NCI-H2081 (cell line): ENCODE measurements at regions not wholly inside any gene's neighbourhood (a gene's known extent, or its start where the extent isn't known, plus 50 kb on each side); places are given as distances from the start of the nearest gene placed in this dataset.
A peak's percentile ranks its signal among the peaks of the same experiment; 100 is the strongest.
"Not testable (repeated sequence)": the region's sequence is repeated elsewhere in the genome, so short reads cannot be mapped to it uniquely, and the experiment has no call there.

ENCODE experiments used
- DNase-seq, 2 experiments: peaks; one replicate each; lab custom pipeline; 2025; lab: John Stamatoyannopoulos, UW

DNA sequence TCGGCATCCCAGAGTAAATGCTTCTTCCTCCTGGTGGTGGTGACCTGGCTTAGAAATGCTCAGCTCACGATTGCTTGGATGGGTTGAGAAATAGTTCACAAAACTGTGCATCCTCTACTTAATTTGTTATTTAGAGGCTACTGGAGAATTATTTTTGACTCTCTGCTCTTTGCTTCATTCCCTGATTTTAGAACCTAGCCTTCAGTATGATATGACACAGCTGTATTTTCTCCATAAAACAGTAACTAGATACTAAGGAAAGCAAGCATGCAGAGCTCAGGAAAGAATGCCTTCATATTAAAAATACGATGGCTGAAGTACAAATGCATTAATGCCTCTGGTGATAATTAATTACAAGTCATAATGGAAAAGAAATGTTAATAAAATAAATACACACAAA, 602.0 kb upstream of the COBL start:
- DNase-seq, result no peak

DNA sequence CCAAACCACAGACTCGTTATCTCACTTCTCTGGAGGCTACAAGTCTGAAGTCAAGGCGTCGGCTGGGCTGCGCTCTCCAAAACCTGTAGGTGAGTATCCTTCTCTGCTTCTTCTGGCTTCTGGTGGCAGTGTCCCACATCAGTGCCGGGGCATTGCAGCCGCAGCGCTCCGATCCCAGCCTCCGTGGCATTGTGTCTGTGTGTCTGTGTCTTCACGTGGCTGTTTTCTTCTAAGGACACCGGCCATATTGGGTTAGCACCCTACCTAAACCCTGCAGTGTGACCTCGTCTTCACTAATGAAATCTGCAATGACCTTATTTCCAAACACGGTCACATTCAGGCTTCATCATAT, 584.9 kb upstream of the COBL start:
- no peak for DNase-seq

DNA sequence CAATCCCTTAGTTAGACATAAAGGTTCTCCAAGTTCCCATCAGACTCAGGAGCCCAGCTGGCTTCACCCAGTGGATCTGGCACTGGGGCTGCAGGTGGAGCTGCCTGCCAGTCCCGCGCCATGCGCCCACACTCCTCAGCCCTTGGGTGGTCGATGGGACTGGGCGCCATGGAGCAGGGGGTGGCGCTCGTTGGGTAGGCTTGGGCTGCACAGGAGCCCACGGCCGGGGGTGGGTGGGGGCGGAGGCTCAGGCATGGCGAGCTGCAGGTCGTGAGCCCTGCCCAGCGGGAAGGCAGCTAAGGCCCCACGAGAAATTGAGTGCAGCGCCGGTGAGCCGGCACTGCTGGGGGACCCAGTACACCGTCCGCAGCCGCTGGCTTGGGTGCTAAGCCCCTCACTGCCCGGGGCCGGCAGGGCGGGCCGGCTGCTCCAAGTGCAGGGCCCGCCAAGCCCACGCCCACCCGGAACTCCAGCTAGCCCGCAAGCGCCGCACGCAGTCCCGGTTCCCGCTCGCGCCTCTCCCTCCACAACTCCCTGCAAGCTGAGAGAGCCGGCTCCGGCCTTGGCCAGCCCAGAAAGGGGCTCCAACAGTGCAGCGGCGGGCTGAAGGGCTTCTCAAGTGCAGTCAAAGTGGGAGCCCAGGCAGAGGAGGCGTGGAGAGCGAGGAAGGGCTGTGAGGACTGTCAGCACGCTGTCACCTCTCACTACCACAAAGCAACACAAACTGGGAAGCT, 584.3 kb upstream of the COBL start:
- not testable (repeated sequence) for DNase-seq

DNA sequence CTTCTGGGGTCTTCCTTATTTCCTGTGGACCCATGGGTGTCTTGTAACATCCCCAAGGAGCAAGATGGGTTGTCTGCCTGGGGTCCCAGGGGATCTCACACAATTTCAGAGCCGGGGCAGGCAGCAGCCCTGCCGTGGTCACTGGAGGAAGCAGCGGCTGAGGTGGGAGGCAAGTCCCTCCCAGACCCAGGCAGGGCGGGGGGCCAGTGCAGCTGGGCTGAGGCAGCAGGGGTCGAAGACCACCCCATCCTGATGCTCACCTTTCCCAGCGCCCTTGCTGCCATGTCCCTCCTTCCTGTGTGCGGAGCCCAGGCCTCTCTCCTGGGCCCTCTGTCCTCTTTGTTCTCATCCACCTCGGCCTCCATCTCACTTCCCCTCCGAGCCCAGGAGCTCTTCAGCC, 583.0 kb upstream of the COBL start:
- DNase-seq, result no peak

DNA sequence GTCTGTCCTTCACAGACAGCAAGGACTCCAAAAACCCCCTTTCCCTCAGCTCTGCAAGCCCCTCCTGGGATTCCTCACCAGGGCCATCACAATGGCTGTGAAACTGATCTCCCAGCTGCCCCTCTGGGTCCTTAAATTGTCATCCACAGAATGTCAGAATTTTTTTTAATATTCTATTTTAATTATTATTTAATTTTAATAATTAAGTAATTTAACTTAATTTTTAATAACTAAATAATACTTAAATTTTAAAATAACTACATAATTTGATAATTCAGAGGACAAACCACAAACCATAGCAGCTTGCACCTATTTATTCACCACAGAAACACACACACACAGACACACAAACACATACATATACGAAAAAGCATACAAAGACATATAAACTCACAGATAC, 565.8 kb upstream of the COBL start:
- DNase-seq, result no peak

DNA sequence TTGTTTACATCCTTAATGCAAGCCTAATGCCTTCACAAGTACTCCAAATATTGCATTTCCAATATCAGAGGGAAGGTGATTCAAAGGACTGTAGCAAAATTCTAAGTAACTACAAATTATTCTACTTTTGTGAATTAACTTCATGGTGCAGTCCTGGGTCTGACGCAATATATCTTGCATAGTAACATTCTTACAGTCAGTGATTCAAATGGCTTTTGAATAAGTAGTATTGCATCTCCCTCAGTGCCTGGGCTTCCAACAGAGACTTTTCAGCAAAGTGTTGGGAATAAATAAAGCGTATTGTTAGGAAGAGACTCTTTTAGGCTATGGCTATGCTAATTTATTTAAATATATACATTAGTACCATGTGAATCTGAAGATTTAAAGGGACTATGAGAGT, 564.7 kb upstream of the COBL start:
- no peak for DNase-seq

DNA sequence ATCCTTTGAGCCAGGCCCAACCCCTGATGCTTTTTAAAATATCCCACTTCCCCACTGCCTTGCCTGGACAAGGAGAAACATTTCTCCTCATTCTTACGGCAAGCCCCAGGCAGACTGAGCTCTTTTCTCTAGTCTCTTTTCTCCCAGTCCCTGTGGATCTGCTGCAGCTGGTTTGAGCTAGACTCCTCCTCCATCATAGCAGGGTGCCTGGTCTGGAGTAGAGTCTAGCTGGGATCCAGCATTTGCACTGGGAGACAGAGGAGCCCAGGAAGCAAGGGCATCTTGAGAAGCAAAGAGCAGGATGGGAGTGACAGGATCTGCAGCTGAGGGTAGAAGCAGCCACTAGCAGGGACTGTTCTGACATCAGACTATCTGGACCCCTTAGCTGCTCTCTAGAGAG, 562.3 kb upstream of the COBL start:
- no peak for DNase-seq

DNA sequence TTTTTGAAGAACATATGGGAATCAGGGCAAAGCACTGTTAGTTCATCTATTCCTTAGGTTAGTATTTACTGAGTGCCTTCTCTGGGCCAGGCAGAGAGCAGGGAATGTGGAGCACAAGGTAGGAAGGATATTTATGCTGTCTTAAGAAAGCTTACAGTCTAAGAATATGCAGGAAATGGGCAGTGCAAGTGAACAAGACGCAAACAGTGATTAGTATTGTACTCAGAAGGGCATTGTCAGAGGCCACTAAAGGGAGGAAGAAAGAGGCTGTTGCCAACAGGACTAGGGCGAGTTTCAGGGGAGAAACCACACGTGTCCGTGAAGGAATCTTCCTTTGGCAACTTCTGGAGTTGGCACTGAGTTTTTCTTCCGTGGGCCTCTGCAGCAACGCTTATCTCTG, 552.8 kb upstream of the COBL start:
- no peak for DNase-seq

DNA sequence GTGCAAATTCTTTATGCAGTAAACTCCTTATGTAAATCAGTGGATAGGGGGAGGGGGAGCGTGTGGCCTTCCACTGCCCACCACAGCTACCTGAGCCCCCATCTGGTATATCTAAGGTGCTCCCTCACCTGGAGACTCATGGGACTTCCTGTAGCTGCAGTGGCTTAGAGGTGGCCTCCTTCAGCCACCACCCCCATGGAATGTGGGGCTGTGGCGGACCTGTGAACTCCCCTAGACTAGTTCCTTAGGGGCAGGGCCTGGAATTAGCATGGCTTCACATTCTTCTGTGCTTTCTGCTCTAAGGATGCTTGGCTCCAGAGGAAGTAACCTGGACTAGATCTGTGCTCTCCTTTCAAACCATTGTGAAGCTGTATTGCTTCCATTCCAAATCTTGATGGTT, 550.5 kb upstream of the COBL start:
- DNase-seq, result no peak

DNA sequence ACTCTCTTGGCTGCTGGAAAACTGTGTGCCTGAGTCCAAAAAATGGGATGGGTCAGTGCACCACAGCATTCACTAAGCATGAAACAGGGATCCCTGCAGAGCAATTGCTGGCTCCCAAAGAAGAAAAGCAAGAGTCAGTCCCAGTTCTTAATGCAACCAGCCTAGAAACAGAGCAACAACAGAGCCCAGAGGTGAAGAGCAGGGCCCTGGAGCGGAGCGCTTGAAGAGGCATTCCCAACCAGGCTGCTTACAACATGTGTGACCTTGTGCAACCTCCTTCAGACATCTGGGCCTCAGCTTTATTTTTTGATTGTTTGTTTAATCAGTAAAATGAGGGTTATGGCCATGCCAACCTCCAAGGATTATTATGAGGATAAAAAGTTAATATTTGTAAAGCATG, 543.7 kb upstream of the COBL start:
- DNase-seq, result no peak

DNA sequence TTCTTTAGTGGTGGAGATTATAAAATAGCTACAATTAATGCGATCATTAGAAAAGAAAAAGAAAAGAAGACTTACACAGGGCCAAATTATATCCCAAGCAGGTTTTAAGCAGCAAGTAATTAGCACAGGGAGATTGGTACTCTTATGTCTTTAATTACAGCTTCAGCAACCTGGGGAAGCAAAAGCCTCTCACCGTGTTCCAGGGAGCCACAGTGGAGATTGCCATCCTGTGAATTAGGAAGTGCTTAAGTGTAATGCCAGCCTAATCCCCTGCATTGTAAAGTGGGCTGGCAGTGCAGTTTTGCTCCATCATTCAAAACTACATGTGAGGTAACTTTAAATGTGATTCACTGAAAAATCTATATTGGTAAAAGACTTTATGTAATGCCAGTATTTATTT, 533.5 kb upstream of the COBL start:
- DNase-seq, result no peak

DNA sequence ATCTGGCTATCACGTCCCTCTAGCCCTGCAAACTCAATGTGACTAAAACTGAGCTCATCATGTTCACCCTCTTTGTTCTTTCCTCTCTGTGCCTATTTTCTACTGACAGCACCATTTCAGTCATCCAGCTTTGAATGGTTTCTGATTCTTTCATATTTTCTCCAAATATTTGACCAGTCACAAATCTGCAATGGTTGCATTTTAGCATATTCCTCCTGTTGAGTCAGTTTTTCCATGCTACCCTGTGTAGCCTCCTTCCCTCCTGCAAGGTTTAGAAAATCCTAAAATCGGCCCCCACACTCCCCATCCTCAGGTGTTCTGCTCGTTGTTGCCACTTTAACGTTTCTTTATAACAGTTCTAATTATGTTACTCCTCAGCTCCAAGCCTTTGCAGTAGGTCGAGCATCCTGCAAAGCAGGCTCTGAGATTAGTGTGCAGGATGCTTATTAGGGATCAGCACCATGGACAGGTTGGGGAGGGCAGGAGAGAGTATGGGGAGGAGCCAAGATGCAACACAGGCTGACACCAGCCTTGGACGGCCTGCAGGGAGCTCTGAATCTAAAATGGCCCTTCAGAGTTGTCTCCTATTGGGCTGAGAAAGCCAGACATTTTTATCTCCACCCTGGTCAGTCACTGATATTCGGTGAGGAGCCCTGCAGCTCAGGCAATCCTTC, 531.0 kb upstream of the COBL start:
- no peak for DNase-seq

DNA sequence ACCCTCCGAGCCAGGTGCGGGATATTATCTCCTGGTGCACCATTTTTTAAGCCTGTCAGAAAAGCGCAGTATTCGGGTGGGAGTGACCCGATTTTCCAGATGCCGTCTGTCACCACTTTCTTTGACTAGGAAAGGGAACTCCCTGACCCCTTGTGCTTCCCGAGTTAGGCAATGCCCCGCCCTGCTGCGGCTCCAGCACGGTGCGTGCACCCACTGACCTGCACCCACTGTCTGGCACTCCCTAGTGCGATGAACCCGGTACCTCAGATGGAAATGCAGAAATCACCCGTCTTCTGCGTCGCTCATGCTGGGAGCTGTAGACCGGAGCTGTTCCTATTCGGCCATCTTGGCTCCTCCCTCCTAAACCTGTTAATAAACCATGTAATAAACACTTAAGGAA, 522.5 kb upstream of the COBL start:
- not testable (repeated sequence) for DNase-seq

DNA sequence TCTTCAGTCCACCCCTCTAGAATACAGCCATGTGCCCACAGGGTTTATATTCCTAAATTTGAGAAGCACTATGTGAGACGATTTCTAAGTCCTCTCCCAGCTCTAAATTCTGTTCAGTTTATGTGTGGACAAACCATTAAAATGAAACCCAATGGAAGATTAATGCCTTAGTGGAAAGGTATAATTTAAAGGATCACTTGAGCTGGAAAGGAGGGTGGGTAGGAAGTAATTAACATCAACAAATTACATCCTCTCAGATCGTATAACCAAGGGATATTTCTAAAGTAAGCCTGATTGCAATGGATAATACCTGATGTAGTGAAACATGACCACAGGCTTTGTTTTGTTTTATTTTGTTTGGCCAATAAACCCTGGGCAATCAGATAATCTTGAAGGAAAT, 511.0 kb upstream of the COBL start:
- DNase-seq, result peak; percentile 14 to 43

DNA sequence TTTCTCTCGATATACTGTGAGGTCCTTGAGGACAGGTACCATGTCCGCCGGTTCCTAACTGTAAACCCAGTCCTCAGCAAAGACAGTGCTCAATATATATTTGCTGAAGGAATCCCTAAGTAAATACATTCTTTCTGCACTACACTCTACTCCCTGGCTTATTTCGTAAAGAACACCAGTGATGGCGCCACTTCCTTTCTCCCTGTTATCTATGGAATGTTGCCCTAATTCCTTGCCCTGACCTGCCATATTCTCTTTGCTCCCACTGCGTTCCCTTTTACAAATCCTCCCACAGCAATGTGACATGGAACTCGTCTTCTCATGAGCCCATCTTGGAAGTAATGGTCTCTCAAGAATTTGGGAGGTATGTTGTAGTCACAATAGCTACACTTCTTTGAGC, 507.4 kb upstream of the COBL start:
- no peak for DNase-seq

DNA sequence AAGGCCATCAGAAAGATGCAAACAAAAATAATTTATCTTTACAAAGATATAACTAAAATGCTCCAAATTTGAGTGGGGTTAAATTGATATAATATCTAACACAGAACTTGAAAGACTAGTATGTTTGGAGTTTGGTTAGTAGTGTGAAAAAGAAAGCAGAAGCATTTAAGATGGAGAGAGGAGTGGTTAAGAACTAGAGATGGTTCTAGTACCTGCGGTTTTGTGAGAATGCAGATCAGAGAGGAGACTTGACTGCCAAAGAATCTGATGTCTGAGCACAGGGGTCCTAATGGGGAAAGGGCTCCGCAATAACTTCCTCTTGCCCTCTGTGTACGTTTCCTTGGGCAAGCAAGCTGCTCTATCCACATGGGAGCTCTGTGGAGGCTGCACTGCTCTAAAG, 506.8 kb upstream of the COBL start:
- no peak for DNase-seq

DNA sequence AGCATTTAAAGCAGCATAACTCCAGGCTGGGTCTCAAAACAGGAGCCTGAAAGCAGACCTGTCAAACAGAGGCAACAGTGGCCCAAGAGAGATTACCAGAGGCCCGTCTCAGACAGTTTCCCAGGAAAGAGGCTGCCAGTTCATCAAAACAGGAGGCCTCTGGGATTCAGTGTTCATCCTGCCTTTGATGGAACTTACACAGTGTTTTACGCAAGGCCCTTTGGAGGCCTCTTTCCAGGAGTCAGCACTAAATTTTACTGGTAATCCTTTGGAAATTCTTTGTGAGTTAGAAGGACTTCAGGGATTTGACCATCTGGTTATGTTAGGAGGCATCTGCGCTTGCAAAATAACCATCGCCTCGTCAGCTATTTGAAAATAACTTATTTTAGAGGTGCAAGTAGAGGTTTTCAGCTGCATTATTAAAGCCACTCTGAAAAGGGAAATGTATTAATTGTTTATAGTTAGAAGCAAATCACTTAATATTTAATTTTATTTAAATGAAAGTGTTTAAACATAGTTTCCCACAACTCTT, 501.2 kb upstream of the COBL start:
- DNase-seq, result no peak

DNA sequence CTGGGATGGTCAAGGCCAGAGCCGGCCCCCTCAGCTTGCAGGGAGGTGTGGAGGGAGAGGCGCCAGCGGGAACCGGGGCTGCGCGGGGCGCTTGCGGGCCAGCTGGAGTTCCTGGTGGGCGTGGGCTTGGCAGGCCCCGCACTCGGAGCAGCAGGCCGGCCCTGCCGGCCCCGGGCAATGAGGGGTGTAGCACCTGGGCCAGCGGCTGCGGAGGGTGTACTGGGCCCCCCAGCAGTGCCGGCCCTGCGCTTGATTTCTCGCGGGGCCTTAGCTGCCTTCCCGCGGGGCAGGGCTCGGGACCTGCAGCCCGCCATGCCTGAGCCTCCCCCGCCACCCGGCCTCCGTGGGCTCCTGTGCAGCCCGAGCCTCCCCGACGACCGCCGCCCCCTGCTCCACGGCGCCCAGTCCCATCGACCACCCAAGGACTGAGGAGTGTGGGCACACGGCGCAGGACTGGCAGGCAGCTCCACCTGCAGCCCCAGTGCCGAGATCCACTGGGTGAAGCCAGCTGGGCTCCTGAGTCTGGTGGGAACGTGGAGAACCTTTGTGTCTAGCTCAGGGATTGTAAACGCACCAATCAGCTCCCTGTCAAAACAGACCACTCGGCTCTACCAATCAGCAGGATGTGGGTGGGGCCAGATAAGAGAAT, 489.3 kb upstream of the COBL start:
- not testable (repeated sequence) for DNase-seq

DNA sequence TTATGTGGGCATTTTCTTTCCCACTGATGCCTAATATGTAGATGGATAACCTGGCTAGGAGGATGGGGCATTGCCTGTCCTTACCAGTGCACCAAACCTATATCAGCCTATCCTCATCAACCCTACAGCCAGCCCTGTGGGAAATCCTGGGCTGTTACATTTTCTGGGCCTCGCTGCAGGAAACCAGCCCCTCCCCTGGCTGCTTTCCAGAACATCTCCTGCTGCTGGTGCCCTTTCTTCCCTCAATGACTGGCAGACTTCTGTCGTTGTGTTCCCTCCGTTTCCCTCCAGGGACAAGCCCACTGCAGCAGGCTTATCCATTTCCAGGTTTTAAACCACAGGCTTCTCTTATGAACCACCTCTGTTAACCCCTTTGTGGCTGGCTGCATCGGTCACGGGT, 486.1 kb upstream of the COBL start:
- DNase-seq, result no peak

DNA sequence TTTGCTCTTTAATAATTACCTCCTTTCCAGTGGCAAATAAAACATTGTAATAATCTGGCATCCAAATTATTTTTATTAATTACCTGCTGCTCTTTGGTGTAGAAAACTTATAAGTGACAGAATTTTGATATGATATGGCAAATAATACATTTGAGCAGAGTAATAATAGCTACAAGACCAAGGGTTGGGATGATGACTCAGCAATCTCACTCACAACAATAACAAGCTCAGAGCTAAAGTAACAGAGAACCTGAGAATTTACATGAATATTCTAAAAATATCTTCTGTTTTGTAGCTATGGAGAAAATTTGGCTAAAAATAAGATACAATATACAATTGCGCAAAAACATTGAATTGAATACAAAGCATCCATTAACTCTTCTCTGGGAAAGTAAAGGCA, 480.8 kb upstream of the COBL start:
- no peak for DNase-seq

DNA sequence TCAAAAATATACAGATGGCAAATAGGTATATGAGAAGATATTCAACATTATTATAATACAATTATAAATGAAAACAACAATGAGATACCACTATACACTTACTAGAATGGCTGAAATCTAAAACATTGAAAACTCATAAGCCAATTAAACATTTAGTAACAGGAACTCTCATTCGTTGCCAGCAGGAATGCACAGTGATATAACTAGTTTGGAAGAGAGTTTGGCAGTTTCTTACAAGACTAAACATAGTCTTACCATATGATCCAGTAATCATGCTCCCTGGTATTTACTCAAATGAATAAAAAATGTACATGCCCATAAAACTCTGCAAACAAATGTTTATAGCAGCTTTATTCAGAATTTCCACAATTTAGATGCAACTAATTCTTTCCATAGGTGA, 476.2 kb upstream of the COBL start:
- DNase-seq, result no peak

DNA sequence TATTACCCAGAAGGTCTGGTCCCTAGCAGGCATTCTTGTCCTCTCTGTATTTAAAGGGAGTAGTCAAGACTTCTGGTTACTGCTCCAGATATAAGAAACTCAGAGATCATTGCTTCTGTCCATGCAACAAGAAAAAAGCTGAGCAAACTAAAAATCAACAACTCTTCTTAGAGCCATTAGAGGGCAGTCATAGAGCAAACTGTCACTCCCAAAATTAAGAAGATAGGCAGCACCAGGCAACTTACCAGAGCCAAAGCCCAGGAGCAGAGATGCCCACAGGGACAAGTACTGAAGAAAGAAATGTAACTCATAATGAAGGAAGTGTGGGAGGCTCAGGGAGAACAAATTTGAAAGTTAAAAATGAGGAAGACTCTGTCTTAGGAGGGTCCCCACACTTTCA, 472.9 kb upstream of the COBL start:
- no peak for DNase-seq

DNA sequence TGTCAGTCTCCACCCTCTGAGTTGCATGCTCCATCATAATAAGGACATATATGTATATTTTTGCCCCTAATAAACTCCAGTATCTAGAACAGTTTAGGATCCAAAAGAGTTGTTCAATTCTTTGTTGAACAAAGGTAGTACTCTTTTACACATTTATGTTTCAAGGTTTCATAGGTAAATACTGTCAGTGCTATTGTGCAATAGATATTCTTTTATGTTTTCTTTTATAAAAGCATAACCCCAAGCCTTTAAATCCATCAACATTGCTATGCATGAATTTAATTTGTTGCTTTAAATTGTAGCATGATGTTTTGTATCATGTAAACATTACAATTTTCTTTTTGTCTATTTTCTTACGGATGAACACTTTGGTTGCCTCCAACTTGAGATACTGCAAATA, 469.7 kb upstream of the COBL start:
- no peak for DNase-seq
